Osteocyte (in vitro differentiated cells): ENCODE measurements at regions not wholly inside any gene's neighbourhood (a gene's known extent, or its start where the extent isn't known, plus 50 kb on each side); places are given as distances from the start of the nearest gene placed in this dataset.

Experiments used
- DNase-seq: peaks from one replicate; pipeline ENCODE4 v3.0.0; 2021; ENCODE audit warnings: mixed read lengths; ENCODE audit not compliant: unreplicated experiment; ENCODE audit errors: extremely low spot score
- H3K27ac Mint-ChIP-seq: one replicate; pipeline ENCODE4 v1.8.0; 2021; ENCODE audit warnings: mild to moderate bottlenecking, mixed read lengths; ENCODE audit not compliant: unreplicated experiment
- H3K27me3 Mint-ChIP-seq: one replicate; pipeline ENCODE4 v1.8.0; 2021; ENCODE audit warnings: mixed read lengths; ENCODE audit not compliant: unreplicated experiment
- H3K36me3 Mint-ChIP-seq: one replicate; pipeline ENCODE4 v1.8.0; 2021; ENCODE audit warnings: mixed read lengths; ENCODE audit not compliant: unreplicated experiment
- H3K4me1 Mint-ChIP-seq: one replicate; pipeline ENCODE4 v1.8.0; 2021; ENCODE audit warnings: mixed read lengths; ENCODE audit not compliant: unreplicated experiment
- H3K4me3 Mint-ChIP-seq: one replicate; pipeline ENCODE4 v1.8.0; 2021; ENCODE audit warnings: mild to moderate bottlenecking, moderate library complexity, mixed read lengths; ENCODE audit not compliant: unreplicated experiment
- H3K9me3 Mint-ChIP-seq: one replicate; pipeline ENCODE4 v1.8.0; 2021; ENCODE audit warnings: mixed read lengths; ENCODE audit not compliant: unreplicated experiment
- CTCF ChIP-seq: fragments of 200-600 bp; sonication (generic); IDR thresholded peaks from 2 replicates; pipeline ENCODE4 v1.5.0; 2021; ENCODE audit warnings: antibody characterized with exemption, mild to moderate bottlenecking, moderate library complexity

GRCh38 chr7:21099955-21100354 is 313.3 kb upstream of the SP8 start:
- no peak for TF ChIP-seq CTCF
- Mint-ChIP-seq H3K27ac (no peak overlapping the region), H3K4me1 (no peaks in the 10 kb centered on the region), H3K9me3 (peaks cover 8% of the 10 kb centered on the region), H3K4me3 (no peak overlapping the region), H3K36me3 (no peaks in the 10 kb centered on the region), H3K27me3 (no peaks in the 10 kb centered on the region)
- DNase-seq, result no peak

- H3K36me3 Mint-ChIP-seq, result no peaks in the 10 kb centered on the region
- no peak for DNase-seq
- no peaks in the 10 kb centered on the region for H3K27me3 Mint-ChIP-seq
- no peaks in the 10 kb centered on the region for H3K4me1 Mint-ChIP-seq
- H3K9me3 Mint-ChIP-seq, result peaks cover 11% of the 10 kb centered on the region
- TF ChIP-seq CTCF, result no peak
- no peak overlapping the region for H3K27ac Mint-ChIP-seq
- no peak overlapping the region for H3K4me3 Mint-ChIP-seq
Measured at GRCh38 chr7:21101541-21101940, 314.9 kb upstream of the SP8 start.

- no peak for TF ChIP-seq CTCF
- Mint-ChIP-seq H3K4me3 (no peak overlapping the region), H3K9me3 (peaks cover 7% of the 10 kb centered on the region), H3K4me1 (no peaks in the 10 kb centered on the region), H3K36me3 (no peaks in the 10 kb centered on the region), H3K27ac (no peak overlapping the region), H3K27me3 (no peaks in the 10 kb centered on the region)
- DNase-seq, result no peak
Measured at GRCh38 chr7:21103426-21104123, 316.9 kb upstream of the SP8 start.

- Mint-ChIP-seq H3K4me3 (no peak overlapping the region), H3K27me3 (no peaks in the 10 kb centered on the region), H3K9me3 (peaks cover 8% of the 10 kb centered on the region), H3K36me3 (no peaks in the 10 kb centered on the region), H3K27ac (no peak overlapping the region), H3K4me1 (no peaks in the 10 kb centered on the region)
- no peak for DNase-seq
- TF ChIP-seq CTCF, result no peak
Measured at GRCh38 chr7:21104124-21104500, 317.4 kb upstream of the SP8 start.

GRCh38 chr7:21106296-21106732 is 319.6 kb upstream of the SP8 start:
- no peak for DNase-seq
- H3K4me1 Mint-ChIP-seq, result no peaks in the 10 kb centered on the region
- H3K27me3 Mint-ChIP-seq, result no peaks in the 10 kb centered on the region
- H3K27ac Mint-ChIP-seq, result no peak overlapping the region
- H3K4me3 Mint-ChIP-seq, result no peak overlapping the region
- peaks cover 9% of the 10 kb centered on the region for H3K9me3 Mint-ChIP-seq
- no peaks in the 10 kb centered on the region for H3K36me3 Mint-ChIP-seq
- no peak for TF ChIP-seq CTCF
